GM21717 (cell line): ENCODE measurements at regions not wholly inside any gene's neighbourhood (a gene's known extent, or its start where the extent isn't known, plus 50 kb on each side); places are given as distances from the start of the nearest gene placed in this dataset.

ENCODE experiments used
- ATAC-seq: cut with Tn5 transposase; IDR thresholded peaks from one replicate; pipeline ENCODE4 v1.9.1; 2021; ENCODE audit warnings: mild to moderate bottlenecking, moderate library complexity; ENCODE audit not compliant: unreplicated experiment

DNA sequence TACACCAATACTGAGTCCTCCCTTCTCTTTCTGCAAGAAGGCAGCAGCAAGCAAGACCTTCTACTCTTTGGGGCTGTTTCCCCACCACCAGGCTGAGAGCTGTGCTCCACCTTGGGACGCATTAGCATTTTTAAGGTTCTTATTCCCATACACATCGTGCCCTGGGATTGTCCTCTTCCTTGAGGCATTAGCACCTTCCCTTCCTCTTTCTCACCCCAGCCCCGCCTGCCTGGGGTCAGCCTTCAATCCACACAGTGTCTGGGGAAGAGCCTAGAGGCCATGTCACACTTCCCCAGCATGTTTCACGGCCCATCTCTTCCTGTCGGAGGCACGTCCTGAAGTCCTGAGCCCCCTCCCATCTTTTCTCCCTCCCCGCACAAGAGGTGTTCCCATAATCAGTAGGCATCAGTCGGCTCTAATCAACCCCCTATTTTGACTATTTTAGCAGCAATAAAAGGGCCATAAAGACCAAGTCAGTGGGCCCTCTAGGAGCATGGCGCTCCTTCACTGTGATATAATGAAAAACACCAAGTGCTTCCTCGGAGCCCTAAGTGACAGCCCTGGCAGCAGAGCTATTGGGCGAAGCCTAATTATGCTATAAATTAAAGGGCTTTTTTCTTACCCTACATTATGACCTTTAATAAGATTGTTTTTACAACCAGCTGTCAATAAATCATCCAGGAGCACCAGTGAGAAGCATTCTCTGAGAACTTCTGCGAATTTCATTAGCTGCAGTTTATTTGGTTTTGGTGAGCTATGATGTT, 55.0 kb upstream of the PKDCC start:
- no peak for ATAC-seq

DNA sequence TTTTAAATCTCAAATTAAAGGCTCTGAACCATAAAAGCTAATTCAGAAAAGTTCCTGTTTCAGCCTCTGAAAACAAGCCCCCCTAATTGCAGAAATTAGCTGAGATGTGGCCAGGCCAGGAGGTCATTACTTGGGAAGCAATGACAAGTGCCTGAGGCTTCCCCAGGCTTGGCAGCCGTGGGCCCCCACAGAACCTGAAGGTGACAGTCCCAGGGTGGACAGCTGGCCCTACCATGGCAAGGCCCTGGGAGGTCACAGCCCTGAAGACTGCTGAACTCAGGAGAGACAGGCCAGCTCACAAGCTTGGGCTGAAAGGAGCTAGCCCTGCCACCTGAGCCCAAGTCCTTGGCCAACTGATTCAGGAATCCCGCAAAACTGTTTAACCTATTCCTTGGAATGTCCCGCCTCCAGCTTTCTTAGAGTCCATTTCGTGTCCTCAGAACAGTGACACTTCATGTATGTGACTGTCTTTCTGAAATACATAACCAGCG, 54.3 kb upstream of the PKDCC start:
- ATAC-seq, result no peak

- no peak for ATAC-seq
These were observed 53.6 kb upstream of the PKDCC start for GRCh38 chr2:41994233-41994637.

DNA sequence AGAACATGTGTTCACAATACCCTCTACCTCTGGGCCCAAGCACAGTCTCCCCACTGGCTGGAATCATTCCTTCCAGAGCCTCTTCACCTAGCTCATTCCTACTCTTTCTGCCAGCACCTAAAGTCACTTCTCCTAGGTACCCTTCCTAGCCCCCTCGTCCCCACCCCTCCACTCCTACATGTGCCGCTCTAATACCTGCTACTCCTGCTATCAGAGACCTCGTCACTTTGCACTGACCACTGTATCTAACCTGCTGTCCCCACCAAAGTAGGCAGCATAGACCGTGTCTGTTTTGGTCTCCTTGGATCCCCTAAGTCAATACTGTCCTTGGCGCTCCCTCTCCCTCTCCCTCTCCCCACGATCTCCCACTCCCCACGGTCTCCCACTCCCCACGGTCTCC, 53.2 kb upstream of the PKDCC start:
- no peak for ATAC-seq

DNA sequence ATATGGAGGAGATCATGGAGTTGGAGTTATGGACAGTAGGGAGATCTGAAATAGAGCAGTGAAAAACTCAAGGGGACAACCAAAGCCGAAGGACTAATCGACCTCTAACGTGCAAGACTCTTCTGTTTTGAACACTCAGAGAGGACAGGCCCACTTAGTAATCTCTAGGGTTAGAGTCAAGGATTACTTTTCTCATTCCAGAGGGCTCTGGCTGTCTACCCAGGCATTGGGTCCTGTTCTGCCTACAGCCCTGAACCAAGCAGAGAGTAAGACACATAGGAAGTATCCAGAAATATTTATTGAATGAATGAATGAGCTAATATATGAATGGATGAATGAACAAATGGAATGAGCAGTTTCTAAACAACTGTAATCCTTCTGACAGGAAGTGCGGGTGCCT, 50.3 kb upstream of the PKDCC start:
- no peak for ATAC-seq
